ENCODE measurements at regions not wholly inside any gene's neighbourhood (a gene's known extent, or its start where the extent isn't known, plus 50 kb on each side); places are given as distances from the start of the nearest gene placed in this dataset.

DNA sequence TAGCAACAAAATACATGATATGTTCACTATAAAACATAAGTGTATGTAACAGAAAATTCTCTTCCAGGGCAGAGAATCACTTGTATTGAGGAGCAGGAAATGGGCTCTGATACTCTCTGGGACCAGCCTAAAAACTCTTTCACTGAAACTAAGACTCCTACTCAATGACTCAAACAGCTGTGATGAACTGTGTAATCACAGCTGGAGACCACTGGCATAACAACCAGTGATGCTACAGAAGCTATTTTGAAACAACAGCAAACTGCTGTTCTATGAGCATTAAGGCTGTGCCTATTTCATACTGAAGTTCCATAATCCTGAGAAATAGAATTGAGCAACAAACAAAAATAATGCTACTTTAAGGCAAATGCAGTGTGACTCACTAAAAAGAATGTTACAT is 594.0 kb downstream of the HINT1 start:
- no peak for DNase-seq

More for the DNA sequence above, 594.0 kb downstream of the HINT1 start:
- no peaks in the 10 kb centered on the region; the same call in 1 of the 2 replicates for H3K27me3 ChIP-seq (ENCODE audit: insufficient read depth)
- H3K4me3 ChIP-seq (ENCODE audit: low read depth in 2 of 2, low read length in 1 of 2), result no peak overlapping the region
- H3F3A ChIP-seq (replicated peaks; ENCODE audit: insufficient read depth), result peaks cover 3% of the 10 kb centered on the region
- POLR2A ChIA-PET, result no interaction called here
- no peaks in the 10 kb centered on the region for H3K36me3 ChIP-seq (replicated peaks in 1 of 2; ENCODE audit: control insufficient read depth in 1 of 2, insufficient read depth in 2 of 2, low read length in 1 of 2)
- no peaks in the 10 kb centered on the region for H4K20me1 ChIP-seq (ENCODE audit: insufficient read depth)
- no peak overlapping the region for H3K9ac ChIP-seq
- TF ChIP-seq PBX3 (IDR thresholded peaks at IDR 0.05) (no peak), GABPA (IDR thresholded peaks at IDR 0.05; ENCODE audit: low read depth) (no peak), RFX5 (IDR thresholded peaks at IDR 0.05; ENCODE audit: low read length) (no peak), REST (IDR thresholded peaks at IDR 0.05; ENCODE audit: low read depth, low read length) (no peak), CHD2 (IDR thresholded peaks at IDR 0.05; ENCODE audit: low read length, partially characterized antibody) (no peak), TAF1 (IDR thresholded peaks at IDR 0.05; ENCODE audit: borderline replicate concordance, low read depth, low read length) (no peak), TEAD4 (IDR thresholded peaks at IDR 0.05; ENCODE audit: borderline replicate concordance, insufficient read depth) (no peak), FOXJ3 (CRISPR knock-in tag; IDR thresholded peaks at IDR 0.05) (no peak), TCF12 (IDR thresholded peaks at IDR 0.05) (no peak), MEF2A (IDR thresholded peaks at IDR 0.05; ENCODE audit: borderline replicate concordance, low read depth) (no peak), MXI1 (IDR thresholded peaks at IDR 0.05; ENCODE audit: low read depth, low read length) (no peak), SIN3A (IDR thresholded peaks at IDR 0.05; ENCODE audit: borderline replicate concordance, low read depth, low read length) (no peak)
- TF ChIP-seq, protein P1, sequence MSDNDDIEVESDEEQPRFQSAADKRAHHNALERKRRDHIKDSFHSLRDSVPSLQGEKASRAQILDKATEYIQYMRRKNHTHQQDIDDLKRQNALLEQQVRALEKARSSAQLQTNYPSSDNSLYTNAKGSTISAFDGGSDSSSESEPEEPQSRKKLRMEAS (IDR thresholded peaks at IDR 0.05; ENCODE audit: low read depth), result no peak
- CTCF ChIA-PET, result no interaction called here
- H3K27ac ChIP-seq (ENCODE audit: low read depth in 2 of 2, low read length in 1 of 2), result no peak overlapping the region
- no peaks in the 10 kb centered on the region for H3K79me2 ChIP-seq (ENCODE audit: insufficient read depth)
- no peaks in the 10 kb centered on the region for H3K4me1 ChIP-seq (ENCODE audit: control insufficient read depth in 1 of 2, insufficient read depth in 2 of 2, low read depth in 1 of 2, low read length in 1 of 2)
- H3K9me3 ChIP-seq, result no peaks in the 10 kb centered on the region
- no peaks in the 10 kb centered on the region for H3K9me2 ChIP-seq
- no peak overlapping the region for H2AFZ ChIP-seq (ENCODE audit: low read depth)
- no peak overlapping the region for H3K4me2 ChIP-seq
